8988T (cell line): ENCODE measurements at regions not wholly inside any gene's neighbourhood (a gene's known extent, or its start where the extent isn't known, plus 50 kb on each side); places are given as distances from the start of the nearest gene placed in this dataset.
"Not testable (repeated sequence)": the region's sequence is repeated elsewhere in the genome, so short reads cannot be mapped to it uniquely, and the experiment has no call there.

Source experiments
- DNase-seq: peaks from one replicate; pipeline ENCODE4 v3.0.0; 2011

DNA sequence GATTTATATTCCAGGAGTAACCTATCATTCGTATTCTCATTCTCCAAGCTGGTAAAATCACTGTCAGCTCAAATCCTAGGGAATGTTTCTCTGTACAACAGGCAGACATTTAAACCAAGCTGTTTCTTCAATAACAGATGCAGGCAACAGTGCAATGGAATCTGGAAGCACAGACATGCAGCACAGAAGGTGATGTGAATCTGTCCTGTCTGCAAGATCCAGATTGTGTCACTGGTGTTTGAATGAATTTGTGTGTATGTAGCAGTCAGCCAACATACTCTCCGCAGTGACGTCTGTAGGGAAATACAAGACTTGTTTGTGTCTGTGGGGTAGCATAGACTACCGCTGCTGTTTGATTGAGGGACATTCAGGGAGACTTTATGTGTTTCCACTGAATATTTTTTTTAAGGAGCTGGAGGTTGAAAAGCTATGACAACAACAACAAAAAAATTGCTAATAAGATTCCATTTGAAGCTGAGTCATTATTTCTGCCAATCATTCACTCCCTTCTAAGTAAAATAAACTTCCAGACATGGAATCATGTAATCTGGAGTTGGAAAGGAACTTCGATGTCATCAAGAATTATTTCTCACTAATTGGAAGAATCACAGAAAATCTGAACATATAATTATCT lies 122.9 kb upstream of the MYO3A start:
- no peak for DNase-seq

DNA sequence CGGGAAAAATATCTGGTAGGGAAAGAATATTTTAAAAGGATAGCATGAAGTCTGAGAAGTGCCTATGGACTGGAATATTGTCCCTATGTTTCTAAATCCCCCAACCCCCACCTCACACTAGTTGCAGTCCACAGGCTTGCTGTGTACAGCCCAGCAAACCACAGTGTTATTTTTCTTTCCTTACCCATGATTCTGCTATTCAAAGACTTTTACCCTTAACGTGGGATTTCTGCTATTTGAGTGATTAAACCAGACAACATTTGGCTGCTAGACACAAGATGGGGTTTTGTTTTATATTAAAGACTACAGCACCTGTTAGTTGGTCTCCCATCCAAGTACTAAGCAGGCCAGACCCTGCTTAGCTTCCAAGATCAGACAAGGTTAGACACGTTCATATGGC lies 120.5 kb upstream of the MYO3A start:
- no peak for DNase-seq

DNA sequence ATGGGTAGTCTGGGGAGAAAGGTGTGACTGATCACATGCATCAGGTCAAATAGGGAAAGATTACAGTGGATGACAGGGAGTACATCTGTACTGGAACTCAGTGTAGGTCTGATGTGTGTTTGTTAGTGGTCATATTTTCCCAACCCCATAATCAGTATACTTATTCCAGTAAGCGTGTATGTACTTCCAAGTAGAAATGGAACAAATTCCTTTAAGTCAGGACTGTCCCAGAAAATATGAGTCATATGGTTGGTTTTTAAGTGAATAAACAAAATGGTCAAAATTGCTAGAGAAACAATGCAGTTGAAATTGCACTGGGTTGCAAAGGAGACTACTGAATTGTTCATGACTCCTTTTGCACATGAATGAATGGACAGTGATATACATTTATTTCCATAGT lies 118.8 kb upstream of the MYO3A start:
- DNase-seq: no peak

DNA sequence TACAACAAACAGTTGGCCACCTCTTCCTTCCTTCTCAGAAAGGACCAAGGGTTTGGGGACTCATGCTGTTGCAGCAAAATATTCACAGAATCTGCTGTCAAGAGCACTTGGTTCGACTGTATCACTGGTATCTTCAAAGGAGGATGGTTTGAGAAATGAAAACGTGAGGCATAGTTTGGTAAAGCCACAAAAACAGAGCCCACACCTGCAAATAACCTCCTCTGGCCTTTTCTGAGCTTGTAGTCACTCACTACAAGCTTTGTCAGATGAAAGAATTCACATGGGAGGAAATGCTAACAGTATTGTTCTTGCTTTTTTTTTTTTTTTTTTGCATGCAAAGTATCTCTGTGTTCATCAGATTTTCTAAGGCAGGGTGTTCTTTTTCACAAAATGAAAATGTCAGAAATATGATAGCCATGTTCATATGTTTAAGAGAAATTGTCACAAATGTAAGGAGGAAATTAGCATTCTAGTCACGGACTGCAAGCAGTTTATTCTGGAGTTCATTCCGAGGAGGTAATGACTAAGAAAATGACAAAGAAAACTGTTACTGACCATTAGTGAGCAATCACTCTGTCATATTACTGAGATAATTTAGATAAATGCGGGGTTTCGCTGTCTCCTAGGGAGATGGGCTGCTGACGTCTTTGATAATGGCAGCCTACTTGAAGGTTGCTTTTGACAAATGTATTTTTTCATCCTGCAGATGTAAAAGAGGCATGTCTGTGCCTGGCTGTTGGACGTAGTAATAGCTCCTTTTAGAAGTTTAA lies 117.8 kb upstream of the MYO3A start:
- DNase-seq: no peak

DNA sequence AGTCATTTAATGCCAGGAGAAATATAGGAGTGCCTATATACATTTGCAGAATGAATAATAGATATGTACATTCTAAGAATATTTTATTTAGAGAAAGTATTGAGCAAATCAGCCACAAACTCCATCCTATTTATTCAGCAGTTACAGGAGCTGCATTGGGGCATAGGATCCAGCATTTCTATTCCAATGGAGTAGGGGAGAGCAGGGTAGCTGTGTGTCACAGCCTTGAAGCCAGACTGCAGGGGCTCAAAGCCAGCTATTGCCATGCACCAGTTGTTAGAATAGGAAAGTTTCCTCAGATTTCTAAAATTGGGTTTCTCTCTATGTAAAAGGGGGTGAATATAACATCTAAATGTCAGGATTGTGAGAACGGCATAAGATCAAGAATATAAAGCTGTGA lies 116.8 kb upstream of the MYO3A start:
- no peak for DNase-seq

DNA sequence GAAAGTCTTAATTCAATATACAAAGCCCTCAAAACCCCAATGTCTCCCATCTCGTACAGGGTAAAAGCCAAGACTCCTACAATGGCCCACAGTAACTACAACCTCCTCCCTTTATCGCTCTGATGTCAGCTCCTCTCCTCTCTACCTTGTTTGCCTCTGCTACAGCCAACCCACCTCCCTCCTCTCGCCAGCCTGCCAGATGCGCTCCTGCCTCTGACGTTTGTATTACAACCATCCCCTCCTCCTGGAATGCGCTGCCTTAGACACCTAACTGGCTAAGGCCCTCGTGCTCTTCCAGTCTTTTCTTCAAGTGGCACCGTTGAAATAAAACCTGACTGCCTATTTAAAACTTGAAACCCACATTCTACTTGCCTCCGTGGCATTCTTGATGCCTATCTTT lies 115.3 kb upstream of the MYO3A start:
- no peak for DNase-seq

DNA sequence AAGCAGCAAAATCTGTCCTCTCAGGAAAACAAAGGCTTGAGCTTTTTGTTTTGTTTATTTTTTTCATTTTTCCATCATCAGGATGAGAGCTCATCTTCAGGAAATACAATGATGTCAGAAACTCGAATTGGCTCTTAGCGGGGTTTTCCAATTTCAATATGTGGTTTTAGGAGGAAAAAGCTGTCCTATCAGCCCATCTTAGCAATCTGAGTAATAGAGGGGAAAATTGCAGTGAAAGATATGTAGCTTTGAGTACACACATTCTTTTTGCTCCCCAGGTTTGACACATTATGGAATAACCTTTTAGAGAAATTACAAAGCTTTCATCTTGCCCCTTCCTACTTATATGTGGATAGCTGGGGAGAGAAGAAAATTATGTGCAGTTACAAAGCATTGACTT lies 113.6 kb upstream of the MYO3A start:
- no peak for DNase-seq

DNA sequence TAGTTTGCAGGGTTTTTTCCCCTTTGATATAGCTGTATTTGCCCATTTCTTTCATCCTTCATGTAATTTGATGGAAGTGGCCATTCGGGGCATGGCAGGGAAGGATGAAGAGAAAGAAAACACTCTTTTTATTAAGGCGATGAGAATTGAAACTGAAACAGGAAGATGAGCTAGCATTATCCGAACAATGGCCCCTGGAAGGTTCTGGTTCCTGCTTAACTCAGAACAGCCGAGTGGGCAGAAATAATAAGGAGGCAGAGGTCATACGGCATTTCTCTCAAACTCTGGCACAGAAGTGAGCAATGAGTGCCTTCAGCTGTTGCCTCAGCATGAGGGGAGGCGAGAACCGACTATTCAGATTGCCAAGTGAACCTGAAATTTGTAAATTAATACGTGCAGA lies 113.2 kb upstream of the MYO3A start:
- DNase-seq: no peak

DNA sequence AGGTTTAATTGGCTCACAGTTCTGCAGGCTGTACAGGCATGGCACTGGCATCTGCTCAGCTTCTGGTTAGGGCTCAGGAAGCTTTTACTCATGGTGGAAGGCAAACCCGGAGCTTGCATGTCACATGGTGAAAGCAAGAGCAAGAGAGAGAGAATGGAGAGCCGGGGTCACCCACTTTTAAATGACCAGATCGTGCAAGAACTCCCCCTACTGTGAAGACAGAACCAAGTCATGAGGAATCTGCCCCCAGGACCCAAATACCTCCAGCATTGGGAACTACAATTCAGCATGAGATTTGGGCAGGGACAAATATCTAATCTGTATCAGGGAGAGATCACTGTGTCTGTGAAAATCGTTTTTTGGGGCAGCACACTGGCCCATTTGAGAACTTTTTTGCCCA lies 110.0 kb upstream of the MYO3A start:
- DNase-seq: no peak

DNA sequence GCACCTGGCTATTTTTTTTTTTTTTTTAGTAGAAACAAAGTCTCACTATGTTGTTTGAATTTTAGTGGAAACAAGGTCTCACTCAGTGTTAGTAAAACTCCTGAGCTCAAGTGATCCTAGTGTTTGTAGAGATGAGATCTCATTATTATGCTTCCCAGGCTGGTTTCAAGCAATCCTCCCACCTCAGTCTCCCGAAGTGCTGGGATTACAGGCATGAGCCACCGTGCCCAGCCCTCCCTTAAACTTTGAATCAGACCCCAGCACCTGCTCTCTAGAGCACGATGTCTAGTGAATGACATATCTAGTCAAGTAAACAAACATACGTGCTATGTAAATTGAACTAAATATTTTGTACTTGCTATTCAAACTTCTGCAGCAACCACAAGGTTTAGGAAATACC lies 105.6 kb upstream of the MYO3A start:
- DNase-seq: no peak

DNA sequence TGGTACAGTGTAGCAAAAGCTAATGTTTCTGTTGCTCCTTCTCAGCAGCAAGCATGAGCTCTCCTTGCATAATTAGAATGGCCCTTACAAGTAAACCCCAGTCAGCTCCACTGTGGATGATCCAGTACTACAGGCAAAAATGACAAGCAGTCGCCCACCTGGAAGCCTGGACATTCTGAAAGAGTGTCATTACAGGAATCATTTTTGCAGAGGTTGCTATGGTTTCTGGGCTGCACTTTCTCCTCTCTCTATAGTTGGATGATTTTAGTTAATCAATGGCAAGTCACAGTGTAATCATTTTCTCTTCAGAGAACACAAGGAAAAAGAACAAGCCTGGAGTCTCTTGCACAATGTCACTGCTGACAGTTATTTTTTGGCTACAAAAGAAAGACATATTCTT lies 102.9 kb upstream of the MYO3A start:
- no peak for DNase-seq

DNA sequence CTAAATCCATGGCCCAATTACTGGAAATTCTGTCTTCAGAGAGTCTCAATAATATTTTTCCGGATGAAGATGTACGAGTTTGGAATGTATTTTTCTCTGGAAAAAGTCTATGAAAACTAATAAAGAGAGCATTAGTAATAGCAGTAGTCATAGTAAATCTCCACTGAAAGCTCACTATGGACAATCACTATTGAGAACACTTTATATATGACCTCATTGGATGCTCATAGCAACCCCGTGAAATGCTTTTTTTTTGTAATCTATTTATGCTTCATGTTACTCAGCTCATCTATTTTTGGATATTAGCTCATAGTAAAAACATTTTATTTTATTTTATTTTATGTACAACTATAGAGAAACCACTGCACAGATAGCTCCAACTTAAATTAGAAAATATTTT lies 94.3 kb upstream of the MYO3A start:
- DNase-seq: no peak

DNA sequence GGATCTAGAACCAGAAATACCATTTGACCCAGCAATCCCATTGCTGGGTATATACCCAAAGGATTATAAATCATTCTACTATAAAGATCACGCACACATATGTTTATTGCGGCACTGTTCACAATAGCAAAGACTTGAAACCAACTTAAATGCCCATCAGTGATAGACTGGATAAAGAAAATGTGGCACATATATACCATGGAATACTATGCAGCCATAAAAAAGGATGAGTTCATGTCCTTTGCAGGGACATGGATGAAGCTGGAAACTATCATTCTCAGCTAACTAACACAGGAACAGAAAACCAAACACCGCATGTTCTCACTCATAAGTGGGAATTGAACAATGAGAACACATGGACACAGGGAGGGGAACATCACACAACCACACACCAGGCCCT lies 93.2 kb upstream of the MYO3A start:
- not testable (repeated sequence) for DNase-seq

DNA sequence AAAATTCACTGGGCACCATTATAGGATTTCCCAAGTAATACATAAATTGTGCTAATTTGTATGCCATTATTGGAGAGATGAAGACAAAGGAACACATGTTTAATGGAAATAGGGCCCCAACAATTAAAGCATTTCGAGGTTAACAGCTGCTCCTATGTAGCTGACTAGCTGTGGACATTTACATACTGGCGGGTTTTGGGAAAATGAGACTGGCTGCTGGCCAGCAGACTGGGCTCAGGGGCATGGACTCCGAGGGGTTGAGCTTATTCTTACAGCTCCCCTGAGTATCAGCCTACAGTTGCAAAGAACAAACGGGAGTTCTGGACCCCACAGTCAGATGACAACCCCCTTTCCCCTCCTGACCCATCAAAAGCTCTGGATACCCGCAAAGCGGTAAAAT lies 91.9 kb upstream of the MYO3A start:
- DNase-seq: no peak

DNA sequence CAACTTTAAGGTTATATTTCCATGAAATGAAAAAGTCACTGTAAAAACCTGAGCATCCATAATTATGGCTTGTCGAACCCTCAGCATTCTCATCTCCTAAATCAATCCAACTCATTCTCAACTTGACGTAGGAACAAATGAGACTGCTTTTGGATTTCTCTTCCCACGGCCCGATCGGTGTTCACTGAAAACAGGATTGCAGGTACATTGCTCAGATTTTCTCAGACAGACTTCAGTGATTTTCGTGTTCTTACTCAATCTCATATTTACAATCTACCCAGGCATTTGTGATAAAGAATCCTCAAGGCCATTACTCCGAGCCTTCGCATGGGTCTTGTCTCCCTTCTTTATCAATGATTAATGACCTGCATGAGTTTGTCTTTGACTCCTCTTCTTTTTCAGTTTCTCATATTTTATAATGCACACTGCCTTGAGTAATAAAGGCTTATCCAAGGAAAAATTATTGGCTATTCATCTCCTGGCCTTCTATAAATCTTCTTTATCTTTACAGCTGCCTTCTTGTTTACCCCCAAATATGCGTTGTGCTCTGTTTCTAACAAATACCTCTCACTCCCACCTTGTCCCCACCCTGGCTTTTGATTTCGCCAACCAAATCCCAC lies 90.4 kb upstream of the MYO3A start:
- no peak for DNase-seq

DNA sequence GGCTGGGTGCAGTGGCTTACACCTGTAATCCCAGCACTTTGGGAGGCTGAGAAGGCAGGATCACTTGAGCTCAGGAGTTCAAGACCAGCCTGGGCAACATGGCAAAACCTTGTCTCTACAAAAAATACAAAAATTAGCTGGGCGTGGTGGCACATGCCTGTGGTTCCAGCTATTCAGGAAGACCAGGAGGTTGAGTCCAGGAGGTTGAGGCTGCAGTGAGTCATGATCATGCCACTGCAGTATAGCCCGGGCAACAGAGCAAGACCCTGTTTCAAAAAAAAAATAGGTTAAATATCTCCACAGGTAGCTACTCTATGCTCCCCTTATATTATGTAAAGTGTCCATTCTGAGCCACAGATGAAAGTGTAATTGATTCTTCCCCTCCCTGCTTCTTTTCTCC lies 89.3 kb upstream of the MYO3A start:
- not testable (repeated sequence) for DNase-seq

DNA sequence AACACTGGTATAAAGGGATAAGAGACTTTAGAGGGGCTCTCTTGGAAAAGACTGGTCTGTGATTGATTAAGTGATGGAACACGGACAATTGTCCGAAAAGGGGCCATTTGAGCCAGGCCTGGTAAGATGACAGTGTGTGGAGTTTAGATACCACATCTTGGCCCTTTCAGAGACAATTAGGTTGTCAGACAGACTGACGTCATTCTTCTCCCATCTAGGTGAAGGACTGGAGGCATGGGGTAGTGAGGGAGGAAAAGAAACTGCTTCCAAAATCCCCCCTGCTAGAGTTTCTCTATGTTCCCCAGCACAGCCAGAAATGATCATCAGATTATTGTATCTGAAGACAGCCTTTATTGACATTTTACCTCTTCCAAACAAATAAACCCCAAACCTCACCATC lies 84.8 kb upstream of the MYO3A start:
- no peak for DNase-seq

DNA sequence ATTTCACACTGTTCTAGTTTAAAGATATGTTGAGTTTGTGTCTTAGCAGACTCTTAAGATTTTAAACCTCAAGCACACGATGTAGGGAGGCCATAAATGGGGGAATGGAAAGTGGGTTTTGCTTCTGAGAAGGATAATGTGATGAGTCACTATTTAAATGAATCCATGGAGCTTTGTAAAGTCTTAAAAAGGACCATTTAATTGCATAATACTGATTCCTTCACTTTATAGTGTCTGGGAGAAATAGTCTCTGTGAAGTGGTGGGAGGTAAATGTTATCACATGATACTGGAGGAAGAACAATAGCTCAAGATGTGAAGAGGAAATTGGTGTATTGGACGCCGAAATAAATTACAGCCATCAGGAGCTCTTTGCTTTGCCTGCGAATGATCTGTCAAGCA lies 84.0 kb upstream of the MYO3A start:
- DNase-seq: no peak

DNA sequence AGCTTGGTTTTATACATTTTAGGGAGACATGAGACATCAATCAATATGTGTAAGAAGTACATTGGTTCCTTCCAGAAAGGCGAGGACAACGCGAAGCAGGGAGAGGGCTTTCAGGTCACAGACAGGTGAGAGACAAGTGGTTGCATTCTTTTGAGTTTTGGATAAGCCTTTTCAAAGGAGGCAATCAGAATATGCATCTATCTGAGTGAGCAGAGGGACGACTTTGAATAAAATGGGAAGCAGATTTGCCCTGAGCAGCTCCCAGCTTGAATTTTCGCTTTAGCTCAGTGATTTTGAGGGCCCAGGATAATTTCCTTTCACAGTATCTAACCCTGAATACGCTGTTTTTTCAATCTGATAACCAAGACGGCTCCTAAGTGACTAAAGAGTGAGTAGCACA lies 82.5 kb upstream of the MYO3A start:
- DNase-seq: no peak

DNA sequence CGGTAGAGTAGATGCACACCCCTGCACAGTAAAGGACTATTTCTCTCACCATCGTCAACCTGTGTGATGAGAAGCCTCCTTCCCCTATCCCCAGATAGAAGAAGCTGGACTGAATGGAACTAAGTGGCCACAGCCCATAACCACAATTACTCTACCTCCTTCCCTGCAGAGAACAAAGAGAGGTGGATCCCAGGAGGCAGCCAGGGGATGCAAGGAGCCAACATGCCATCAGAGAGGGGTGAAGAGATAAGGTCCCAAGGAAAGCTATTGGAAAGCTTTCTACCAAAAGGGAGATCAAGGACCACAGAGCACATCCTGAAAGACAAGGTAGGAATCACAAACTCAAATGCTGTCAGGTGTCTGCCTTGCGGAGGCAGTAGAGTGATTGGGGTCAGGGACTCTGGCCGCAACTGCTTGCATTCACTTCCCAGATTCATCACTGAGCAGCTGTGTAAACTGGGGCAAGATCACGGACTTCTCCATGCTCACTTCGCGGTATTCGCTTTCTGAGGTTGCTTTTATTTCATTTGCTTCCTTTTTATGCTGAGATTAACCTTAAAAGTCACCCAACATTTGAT lies 81.6 kb upstream of the MYO3A start:
- DNase-seq: no peak

DNA sequence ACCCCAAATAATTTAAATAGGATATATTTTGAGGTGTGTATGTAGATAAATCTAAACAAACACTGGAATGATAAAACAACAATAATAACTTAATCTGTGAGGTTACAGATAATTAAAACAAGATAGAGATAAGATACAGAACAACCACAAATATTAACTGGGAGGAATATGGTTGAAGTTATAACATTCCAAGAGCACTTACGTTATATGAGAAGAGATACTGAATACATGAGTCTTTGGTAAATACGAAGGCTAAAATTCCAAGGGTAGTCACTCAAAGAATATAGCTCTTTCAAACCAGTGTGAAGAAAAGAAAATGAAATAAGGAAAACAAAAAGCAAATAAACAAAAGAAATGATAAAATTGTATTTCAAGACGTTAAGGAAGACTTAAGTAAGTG lies 76.0 kb upstream of the MYO3A start:
- no peak for DNase-seq

DNA sequence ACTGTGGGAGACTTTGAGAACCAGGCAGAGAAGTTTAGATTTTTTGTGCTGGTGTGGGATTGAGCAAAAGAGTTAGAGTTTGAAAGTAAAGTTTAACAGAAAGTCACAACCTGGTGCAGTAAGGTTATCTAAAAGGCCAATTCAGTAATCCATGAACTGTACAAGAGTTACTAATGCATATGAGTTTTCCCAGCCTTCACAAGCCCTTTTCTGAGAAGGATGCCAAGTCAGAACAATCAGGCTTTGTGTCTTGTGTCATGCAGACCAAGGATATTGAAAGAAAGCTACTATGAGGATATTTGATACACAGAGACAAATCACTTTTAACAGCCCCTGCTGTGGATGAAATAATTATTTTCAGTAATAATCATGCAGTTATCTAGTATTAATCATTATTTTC lies 68.8 kb upstream of the MYO3A start:
- DNase-seq: no peak

DNA sequence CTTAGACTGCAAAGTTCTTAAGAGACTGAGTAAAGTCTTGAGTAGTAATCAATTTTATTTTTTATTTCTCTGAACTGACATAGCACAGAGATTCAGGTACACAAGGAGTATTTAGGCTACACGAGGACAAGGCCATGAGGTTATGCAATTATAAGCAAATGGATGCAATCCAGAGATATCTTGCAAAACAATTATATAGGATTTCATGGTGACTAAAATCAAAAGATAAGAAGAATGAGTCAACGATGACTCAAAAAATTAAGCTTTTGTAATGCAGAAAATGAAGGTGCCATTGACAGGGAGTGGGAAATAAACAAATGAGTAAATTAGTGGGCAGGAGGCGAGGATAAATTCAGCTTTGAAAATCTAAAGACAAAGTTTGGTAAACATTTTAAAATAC lies 66.7 kb upstream of the MYO3A start:
- no peak for DNase-seq

DNA sequence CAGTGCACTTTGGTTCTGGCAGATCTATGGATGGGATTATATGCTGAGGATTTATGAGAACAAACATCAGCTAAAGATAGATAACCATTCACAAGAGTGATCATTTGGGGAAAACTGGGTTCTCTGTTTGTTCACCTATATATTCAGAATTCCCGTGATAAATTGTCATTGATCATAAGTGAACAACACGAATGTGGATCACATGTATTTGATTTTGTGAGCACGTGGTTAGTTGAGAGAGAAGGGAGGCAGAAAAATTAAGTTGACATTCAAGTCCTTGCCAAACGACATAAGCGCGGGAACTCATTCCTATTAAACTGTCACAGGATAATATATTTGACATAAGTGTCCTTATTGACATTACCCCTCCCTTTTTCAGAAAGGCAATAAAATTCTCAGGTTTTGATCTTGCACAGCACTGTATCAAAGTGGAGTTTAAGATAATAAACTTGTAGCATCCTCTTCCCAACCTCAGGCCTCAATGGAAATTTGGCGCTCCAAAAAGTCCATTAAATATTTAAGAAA lies 64.9 kb upstream of the MYO3A start:
- no peak for DNase-seq
